NOMO-1 (cell line): ENCODE measurements at regions not wholly inside any gene's neighbourhood (a gene's known extent, or its start where the extent isn't known, plus 50 kb on each side); places are given as distances from the start of the nearest gene placed in this dataset.

Experiments
- DNase-seq, 2 experiments: peaks; one replicate each; lab custom pipeline; 2025; ENCODE audit not compliant: unreplicated experiment in 2 of 2; lab: John Stamatoyannopoulos, UW

DNA sequence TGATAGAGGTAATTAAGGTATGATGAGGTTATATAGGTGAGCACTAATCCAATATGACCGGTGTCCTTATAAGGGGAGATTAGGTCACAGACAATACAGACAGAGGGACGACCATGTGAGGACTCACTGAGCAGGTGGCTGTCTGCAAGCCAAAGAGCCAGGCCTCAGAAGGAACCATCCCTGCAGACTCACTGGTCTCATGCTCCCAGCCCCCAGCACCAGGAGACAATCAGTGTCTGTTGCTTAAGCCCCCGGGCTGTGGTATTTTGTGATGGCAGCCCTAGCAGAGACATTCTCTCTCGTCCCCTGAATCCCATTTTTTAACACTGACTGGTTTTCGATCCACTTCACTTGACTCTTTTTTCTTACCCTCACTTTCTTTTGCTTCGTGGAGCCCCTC is 51.9 kb upstream of the PABPC3 start:
- no peak for DNase-seq
